ENCODE measurements at regions not wholly inside any gene's neighbourhood (a gene's known extent, or its start where the extent isn't known, plus 50 kb on each side); places are given as distances from the start of the nearest gene placed in this dataset.

DNA sequence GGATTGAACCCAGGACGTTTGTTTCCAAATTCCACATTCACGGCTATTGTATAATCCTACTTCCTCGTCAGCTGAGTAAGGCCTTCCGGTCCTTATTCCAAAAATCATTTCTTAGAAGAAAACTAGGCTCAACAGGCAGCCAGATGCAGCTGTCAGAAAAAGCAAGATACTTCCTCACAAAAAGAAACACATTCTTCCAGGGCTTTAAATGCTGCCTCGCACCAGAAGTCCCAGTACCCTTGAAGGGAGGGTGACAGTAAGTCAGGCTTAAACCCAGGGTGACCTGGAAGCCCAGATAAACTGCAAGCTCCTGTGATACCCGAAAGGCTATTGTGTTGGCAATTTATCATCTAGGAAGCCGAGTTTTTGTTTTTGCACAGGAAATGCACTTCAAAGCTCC, 414.0 kb downstream of the NFIB start:
- H3K27ac ChIP-seq (ENCODE audit: low read length), result no peak overlapping the region
- ChIA-PET POLR2A (no interaction called here), CTCF (no interaction called here)
- H3K4me1 ChIP-seq (ENCODE audit: control insufficient read depth, insufficient read depth, low read length), result no peaks in the 10 kb centered on the region
- no peaks in the 10 kb centered on the region for H3K9me3 ChIP-seq (ENCODE audit: control insufficient read depth, insufficient read depth, low read depth, low read length)
- no TSS peak for BruUV-seq (replicated peaks)
- H3K36me3 ChIP-seq (ENCODE audit: control insufficient read depth, insufficient read depth, low read length), result no peaks in the 10 kb centered on the region
- no peak for ATAC-seq
- intact Hi-C loops (cut with micrococcal nuclease; ENCODE audit: unreplicated experiment) (no loop called here), in situ Hi-C loops (cut with HindIII; ENCODE audit: low pct_unique_long_range_greater_than_20kb, low sequenced_read_pairs) (no loop called here)
- TF ChIP-seq SIN3A (IDR thresholded peaks at IDR 0.05; ENCODE audit: borderline replicate concordance, insufficient read depth, low read depth, low read length) (no peak), TCF7L2 (IDR thresholded peaks at IDR 0.05; ENCODE audit: low read depth, low read length) (no peak), POLR2AphosphoS5 (IDR thresholded peaks at IDR 0.05; ENCODE audit: low read depth, low read length) (no peak)
- TF ChIP-seq, protein P1, sequence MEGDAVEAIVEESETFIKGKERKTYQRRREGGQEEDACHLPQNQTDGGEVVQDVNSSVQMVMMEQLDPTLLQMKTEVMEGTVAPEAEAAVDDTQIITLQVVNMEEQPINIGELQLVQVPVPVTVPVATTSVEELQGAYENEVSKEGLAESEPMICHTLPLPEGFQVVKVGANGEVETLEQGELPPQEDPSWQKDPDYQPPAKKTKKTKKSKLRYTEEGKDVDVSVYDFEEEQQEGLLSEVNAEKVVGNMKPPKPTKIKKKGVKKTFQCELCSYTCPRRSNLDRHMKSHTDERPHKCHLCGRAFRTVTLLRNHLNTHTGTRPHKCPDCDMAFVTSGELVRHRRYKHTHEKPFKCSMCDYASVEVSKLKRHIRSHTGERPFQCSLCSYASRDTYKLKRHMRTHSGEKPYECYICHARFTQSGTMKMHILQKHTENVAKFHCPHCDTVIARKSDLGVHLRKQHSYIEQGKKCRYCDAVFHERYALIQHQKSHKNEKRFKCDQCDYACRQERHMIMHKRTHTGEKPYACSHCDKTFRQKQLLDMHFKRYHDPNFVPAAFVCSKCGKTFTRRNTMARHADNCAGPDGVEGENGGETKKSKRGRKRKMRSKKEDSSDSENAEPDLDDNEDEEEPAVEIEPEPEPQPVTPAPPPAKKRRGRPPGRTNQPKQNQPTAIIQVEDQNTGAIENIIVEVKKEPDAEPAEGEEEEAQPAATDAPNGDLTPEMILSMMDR (IDR thresholded peaks at IDR 0.05), result no peak
- TF ChIP-seq, protein P2, sequence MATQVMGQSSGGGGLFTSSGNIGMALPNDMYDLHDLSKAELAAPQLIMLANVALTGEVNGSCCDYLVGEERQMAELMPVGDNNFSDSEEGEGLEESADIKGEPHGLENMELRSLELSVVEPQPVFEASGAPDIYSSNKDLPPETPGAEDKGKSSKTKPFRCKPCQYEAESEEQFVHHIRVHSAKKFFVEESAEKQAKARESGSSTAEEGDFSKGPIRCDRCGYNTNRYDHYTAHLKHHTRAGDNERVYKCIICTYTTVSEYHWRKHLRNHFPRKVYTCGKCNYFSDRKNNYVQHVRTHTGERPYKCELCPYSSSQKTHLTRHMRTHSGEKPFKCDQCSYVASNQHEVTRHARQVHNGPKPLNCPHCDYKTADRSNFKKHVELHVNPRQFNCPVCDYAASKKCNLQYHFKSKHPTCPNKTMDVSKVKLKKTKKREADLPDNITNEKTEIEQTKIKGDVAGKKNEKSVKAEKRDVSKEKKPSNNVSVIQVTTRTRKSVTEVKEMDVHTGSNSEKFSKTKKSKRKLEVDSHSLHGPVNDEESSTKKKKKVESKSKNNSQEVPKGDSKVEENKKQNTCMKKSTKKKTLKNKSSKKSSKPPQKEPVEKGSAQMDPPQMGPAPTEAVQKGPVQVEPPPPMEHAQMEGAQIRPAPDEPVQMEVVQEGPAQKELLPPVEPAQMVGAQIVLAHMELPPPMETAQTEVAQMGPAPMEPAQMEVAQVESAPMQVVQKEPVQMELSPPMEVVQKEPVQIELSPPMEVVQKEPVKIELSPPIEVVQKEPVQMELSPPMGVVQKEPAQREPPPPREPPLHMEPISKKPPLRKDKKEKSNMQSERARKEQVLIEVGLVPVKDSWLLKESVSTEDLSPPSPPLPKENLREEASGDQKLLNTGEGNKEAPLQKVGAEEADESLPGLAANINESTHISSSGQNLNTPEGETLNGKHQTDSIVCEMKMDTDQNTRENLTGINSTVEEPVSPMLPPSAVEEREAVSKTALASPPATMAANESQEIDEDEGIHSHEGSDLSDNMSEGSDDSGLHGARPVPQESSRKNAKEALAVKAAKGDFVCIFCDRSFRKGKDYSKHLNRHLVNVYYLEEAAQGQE (IDR thresholded peaks at IDR 0.05; ENCODE audit: insufficient read depth in 1 of 2, low read depth in 2 of 2, low read length in 1 of 2), result no peak
- H3K27me3 ChIP-seq (ENCODE audit: control insufficient read depth, insufficient read depth, low read length), result no peaks in the 10 kb centered on the region
- no peak overlapping the region for H3K4me3 ChIP-seq (ENCODE audit: low read depth in 2 of 2, low read length in 2 of 2)
- DNase-seq (ENCODE audit: low read depth, low spot score), result no peak

DNA sequence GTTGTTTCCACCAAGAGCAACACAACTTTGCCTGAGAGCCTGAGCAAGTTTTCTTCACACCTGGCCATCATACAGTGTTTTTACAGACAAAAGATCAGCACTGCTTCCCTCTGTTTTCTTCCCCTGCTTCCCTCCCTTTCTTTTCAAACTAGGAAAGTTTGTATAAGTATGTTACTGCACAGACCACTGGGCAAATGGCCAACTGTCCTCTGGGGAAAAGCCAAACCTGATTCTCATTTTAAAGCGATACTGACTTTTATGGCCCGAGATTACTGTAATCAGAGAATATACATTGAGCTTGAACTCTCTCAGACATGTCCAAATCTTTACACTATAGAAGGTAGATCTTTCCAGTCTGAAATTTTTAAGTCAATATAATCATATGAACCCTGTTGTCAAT, 415.0 kb downstream of the NFIB start:
- in situ Hi-C loops (cut with HindIII; ENCODE audit: low pct_unique_long_range_greater_than_20kb, low sequenced_read_pairs), result no loop called here
- intact Hi-C loops (cut with micrococcal nuclease; ENCODE audit: unreplicated experiment), result no loop called here

More for the DNA sequence above, 415.0 kb downstream of the NFIB start:
- BruUV-seq (replicated peaks), result no TSS peak
- Histone ChIP-seq H3K36me3 (ENCODE audit: control insufficient read depth, insufficient read depth, low read length) (no peaks in the 10 kb centered on the region), H3K9me3 (ENCODE audit: control insufficient read depth, insufficient read depth, low read depth, low read length) (no peaks in the 10 kb centered on the region), H3K27me3 (ENCODE audit: control insufficient read depth, insufficient read depth, low read length) (no peaks in the 10 kb centered on the region), H3K4me1 (ENCODE audit: control insufficient read depth, insufficient read depth, low read length) (no peaks in the 10 kb centered on the region), H3K27ac (ENCODE audit: low read length) (no peak overlapping the region), H3K4me3 (ENCODE audit: low read depth in 2 of 2, low read length in 2 of 2) (no peak overlapping the region)
- ChIA-PET POLR2A (no interaction called here), CTCF (no interaction called here)
- ATAC-seq, result no peak
- no peak for DNase-seq (ENCODE audit: low read depth, low spot score)
- TF ChIP-seq, protein P2 (IDR thresholded peaks at IDR 0.05; ENCODE audit: insufficient read depth in 1 of 2, low read depth in 2 of 2, low read length in 1 of 2), result no peak
- TF ChIP-seq SIN3A (IDR thresholded peaks at IDR 0.05; ENCODE audit: borderline replicate concordance, insufficient read depth, low read depth, low read length) (no peak), POLR2AphosphoS5 (IDR thresholded peaks at IDR 0.05; ENCODE audit: low read depth, low read length) (no peak), TCF7L2 (IDR thresholded peaks at IDR 0.05; ENCODE audit: low read depth, low read length) (no peak)
- TF ChIP-seq, protein P1 (IDR thresholded peaks at IDR 0.05), result no peak
